ENCODE measurements at regions not wholly inside any gene's neighbourhood (a gene's known extent, or its start where the extent isn't known, plus 50 kb on each side); places are given as distances from the start of the nearest gene placed in this dataset.

GRCh38 chr1:17963513-17963912, 144.1 kb upstream of the IGSF21 start:
- Histone ChIP-seq H3K23me2 (ENCODE audit: low read depth, low read length) (no peaks in the 10 kb centered on the region), H2BK15ac (ENCODE audit: low read length) (no peak overlapping the region), H2BK20ac (ENCODE audit: low read length) (no peak overlapping the region), H3K56ac (replicated peaks; ENCODE audit: insufficient read length, low read depth, low read length) (no peak overlapping the region), H2BK5ac (ENCODE audit: low read depth, low read length) (no peak overlapping the region), H3K4me2 (ENCODE audit: insufficient read depth in 1 of 2, low read depth in 2 of 2, low read length in 2 of 2) (no peak overlapping the region), H3K4me1 (replicated peaks in 1 of 4; ENCODE audit: control insufficient read depth in 3 of 4, insufficient read depth in 4 of 4, low read length in 3 of 4) (peaks cover 0 to 4% (median 2%) of the 10 kb centered on the region in 4 experiments; a peak in 2 of 7 replicates), H4K5ac (ENCODE audit: insufficient read length, low read depth, low read length) (no peak overlapping the region), H3K4ac (replicated peaks; ENCODE audit: insufficient read length, low read depth, low read length) (no peak overlapping the region), H2BK12ac (ENCODE audit: low read depth, low read length) (no peak overlapping the region), H3K27ac (ENCODE audit: low read depth, low read length) (no peak overlapping the region), H3K27me3 (replicated peaks in 1 of 4; ENCODE audit: control insufficient read depth in 3 of 4, extremely low read depth in 1 of 4, insufficient read depth in 3 of 4, low read length in 3 of 4) (peaks cover 0 to 4% (median 1%) of the 10 kb centered on the region in 4 experiments; a peak in 3 of 7 replicates), H2AFZ (ENCODE audit: low read length) (no peak overlapping the region), H3K4me3 (ENCODE audit: extremely low read depth in 1 of 4, insufficient read depth in 2 of 4, low read depth in 3 of 4, low read length in 4 of 4) (no peak overlapping the region), H3K79me1 (ENCODE audit: low read depth, low read length) (no peaks in the 10 kb centered on the region), H3K79me2 (ENCODE audit: control insufficient read depth in 1 of 2, insufficient read depth in 2 of 2, low read length in 2 of 2) (no peaks in the 10 kb centered on the region), H3K23ac (ENCODE audit: insufficient read length) (no peak overlapping the region), H2AK5ac (ENCODE audit: low read depth, low read length) (no peak overlapping the region), H3K36me3 (ENCODE audit: control insufficient read depth in 2 of 4, insufficient read depth in 4 of 4, low read length in 3 of 4) (no peaks in the 10 kb centered on the region), H4K8ac (ENCODE audit: extremely low read depth, insufficient read depth, low read length) (no peak overlapping the region), H2BK120ac (replicated peaks; ENCODE audit: low read depth, low read length) (no peak overlapping the region), H4K91ac (replicated peaks; ENCODE audit: insufficient read length, low read length) (no peak overlapping the region), H3K9me3 (ENCODE audit: insufficient read depth in 2 of 2, low read depth in 1 of 2, low read length in 1 of 2) (no peaks in the 10 kb centered on the region), H3K14ac (ENCODE audit: insufficient read length) (no peak overlapping the region), H4K20me1 (replicated peaks in 1 of 2; ENCODE audit: control insufficient read depth in 1 of 2, insufficient read depth in 2 of 2, low read length in 2 of 2) (no peaks in the 10 kb centered on the region), H3K9ac (replicated peaks in 1 of 4; ENCODE audit: extremely low read depth in 1 of 4, low read depth in 3 of 4, low read length in 3 of 4) (no peak overlapping the region), H3K18ac (ENCODE audit: extremely low read depth, low read length) (no peak overlapping the region)
- ChIA-PET CTCF (ENCODE audit: partially characterized antibody) (interaction anchor here (0.6 to 2.5 kb wide), 6 partner anchors 18 to 619 kb away, joined by 3 to 10 read pairs (median 3); no protein-coding TSS in a partner anchor), POLR2A (ENCODE audit: partially characterized antibody) (no interaction called here)
- FAIRE-seq (no peak), DNase-seq (ENCODE audit: low read depth in 1 of 2, low spot score in 2 of 2) (no peak)
- WGBS, 2 experiments (ENCODE audit: extremely low coverage in 1 of 2, insufficient coverage in 1 of 2, insufficient read length in 1 of 2, insufficient replicate concordance in 2 of 2, low coverage in 1 of 2, low lambda C conversion rate in 2 of 2, missing lambda C conversion rate in 1 of 2) = 82% methylated on average over 10 of the region's 10 CpGs; no CpG with 5 or more reads in 1 of the 2 experiments
- TF ChIP-seq POU5F1 (IDR thresholded peaks at IDR 0.05; ENCODE audit: low read depth, low read length) = no peak
- TF ChIP-seq MAX (IDR thresholded peaks at IDR 0.05) = no peak
- TF ChIP-seq KDM1A (IDR thresholded peaks at IDR 0.05; ENCODE audit: borderline replicate concordance, low read length) = no peak
- TF ChIP-seq JUND (IDR thresholded peaks at IDR 0.05; ENCODE audit: low read length) = no peak
- TF ChIP-seq POLR2A (IDR thresholded peaks at IDR 0.05; ENCODE audit: control extremely low read depth in 1 of 2, low read depth in 2 of 2, low read length in 2 of 2) = no peak
- TF ChIP-seq NRF1 (IDR thresholded peaks at IDR 0.05; ENCODE audit: low read depth, low read length) = no peak
- no peak for TF ChIP-seq CBX8 (IDR thresholded peaks at IDR 0.05; ENCODE audit: borderline replicate concordance, low read depth, low read length)
- TF ChIP-seq CREB1 (IDR thresholded peaks at IDR 0.05) = no peak
- TF ChIP-seq EP300 (IDR thresholded peaks at IDR 0.05; ENCODE audit: borderline replicate concordance in 1 of 2, low read depth in 2 of 2, low read length in 2 of 2) = no peak
- TF ChIP-seq SP1 (IDR thresholded peaks at IDR 0.05; ENCODE audit: low read depth, low read length) = no peak
- no peak for TF ChIP-seq SAP30 (IDR thresholded peaks at IDR 0.05; ENCODE audit: insufficient read depth, insufficient replicate concordance, low read length)
- no peak for TF ChIP-seq SUZ12 (IDR thresholded peaks at IDR 0.05; ENCODE audit: low read length)
- TF ChIP-seq KDM5A (IDR thresholded peaks at IDR 0.05; ENCODE audit: low read length) = no peak
- no peak for TF ChIP-seq RXRA (IDR thresholded peaks at IDR 0.05; ENCODE audit: insufficient read depth, low read depth, low read length)
- TF ChIP-seq TAF7 (optimal IDR thresholded peaks at IDR 0.05; ENCODE audit: borderline replicate concordance, low read depth, low read length) = no peak
